ENCODE measurements at regions not wholly inside any gene's neighbourhood (a gene's known extent, or its start where the extent isn't known, plus 50 kb on each side); places are given as distances from the start of the nearest gene placed in this dataset.
A peak's percentile ranks its signal among the peaks of the same experiment; 100 is the strongest.
"Not testable (repeated sequence)": the region's sequence is repeated elsewhere in the genome, so short reads cannot be mapped to it uniquely, and the experiment has no call there.

DNA sequence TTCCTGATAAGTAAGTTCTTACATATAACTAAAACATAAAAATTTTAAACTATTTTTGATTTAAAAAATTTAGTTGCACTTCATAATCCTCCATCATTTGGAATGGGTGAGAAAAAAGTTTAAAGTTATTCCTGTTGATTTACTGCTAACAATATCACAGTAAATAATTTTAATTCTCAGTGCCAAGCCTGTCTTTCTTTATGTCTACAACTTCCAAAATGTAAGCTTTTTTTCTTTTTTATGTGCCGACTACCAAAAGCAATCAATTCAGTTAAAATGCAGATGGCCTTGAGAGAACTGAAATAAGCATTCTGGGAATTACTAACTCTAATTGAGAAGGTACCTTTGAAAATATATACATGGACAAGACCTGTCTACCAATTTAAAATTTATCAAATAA lies 1224.3 kb upstream of the B3GALT2 start:
- ChIA-PET POLR2A (no interaction called here), CTCF (no interaction called here)
- H3K4me3 ChIP-seq (ENCODE audit: low read depth, low read length) = no peak overlapping the region
- no peak for DNase-seq (ENCODE audit: low read depth, low spot score)
- TF ChIP-seq, protein P1, sequence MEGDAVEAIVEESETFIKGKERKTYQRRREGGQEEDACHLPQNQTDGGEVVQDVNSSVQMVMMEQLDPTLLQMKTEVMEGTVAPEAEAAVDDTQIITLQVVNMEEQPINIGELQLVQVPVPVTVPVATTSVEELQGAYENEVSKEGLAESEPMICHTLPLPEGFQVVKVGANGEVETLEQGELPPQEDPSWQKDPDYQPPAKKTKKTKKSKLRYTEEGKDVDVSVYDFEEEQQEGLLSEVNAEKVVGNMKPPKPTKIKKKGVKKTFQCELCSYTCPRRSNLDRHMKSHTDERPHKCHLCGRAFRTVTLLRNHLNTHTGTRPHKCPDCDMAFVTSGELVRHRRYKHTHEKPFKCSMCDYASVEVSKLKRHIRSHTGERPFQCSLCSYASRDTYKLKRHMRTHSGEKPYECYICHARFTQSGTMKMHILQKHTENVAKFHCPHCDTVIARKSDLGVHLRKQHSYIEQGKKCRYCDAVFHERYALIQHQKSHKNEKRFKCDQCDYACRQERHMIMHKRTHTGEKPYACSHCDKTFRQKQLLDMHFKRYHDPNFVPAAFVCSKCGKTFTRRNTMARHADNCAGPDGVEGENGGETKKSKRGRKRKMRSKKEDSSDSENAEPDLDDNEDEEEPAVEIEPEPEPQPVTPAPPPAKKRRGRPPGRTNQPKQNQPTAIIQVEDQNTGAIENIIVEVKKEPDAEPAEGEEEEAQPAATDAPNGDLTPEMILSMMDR (IDR thresholded peaks at IDR 0.05; ENCODE audit: insufficient read depth, low read length, missing control alignments) = no peak

DNA sequence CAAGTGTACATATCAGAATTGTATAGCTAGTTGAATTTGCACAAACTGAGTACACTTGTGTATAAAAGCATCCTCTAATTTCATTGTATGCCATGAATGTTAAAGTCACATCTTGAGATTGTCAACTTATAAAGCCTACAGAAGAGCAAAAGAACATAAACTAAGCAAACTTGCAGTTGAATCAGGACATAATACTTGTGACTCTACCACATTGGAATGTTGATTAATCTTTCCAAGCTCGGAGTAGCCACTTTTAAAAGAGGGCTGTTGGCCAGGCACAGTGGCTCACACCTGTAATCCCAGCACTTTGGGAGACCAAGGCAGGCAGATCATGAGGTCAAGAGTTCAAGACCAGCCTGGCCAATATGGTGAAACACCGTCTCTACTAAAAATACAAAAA lies 1220.8 kb upstream of the B3GALT2 start:
- DNase-seq (ENCODE audit: low read depth, low spot score) = peak; percentile 7
- CTCF ChIA-PET; POLR2A ChIA-PET; H3K4me3 ChIP-seq (ENCODE audit: low read depth, low read length): not testable (repeated sequence)

DNA sequence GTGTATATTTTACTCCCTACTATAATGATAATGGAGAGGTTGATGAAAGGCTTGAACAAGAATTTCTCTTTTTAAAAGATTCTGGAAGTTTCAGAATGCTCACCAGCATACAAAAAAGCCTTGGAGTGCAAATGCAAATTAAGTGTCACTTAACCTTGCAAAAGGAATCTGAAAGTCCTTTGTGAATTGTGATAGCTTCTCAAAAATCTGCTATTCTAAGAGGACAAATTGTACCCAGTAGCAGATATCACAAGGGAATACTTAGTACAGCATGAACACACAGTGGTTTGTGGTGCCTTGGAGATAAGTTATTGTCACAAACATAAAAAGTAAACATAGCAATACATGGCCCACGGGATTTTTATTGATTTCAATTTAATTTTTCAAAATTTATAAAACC lies 1208.3 kb upstream of the B3GALT2 start:
- ChIA-PET POLR2A (no interaction called here), CTCF (no interaction called here)
- TF ChIP-seq, protein P1 (IDR thresholded peaks at IDR 0.05; ENCODE audit: insufficient read depth, low read length, missing control alignments) = no peak
- no peak overlapping the region for H3K4me3 ChIP-seq (ENCODE audit: low read depth, low read length)
- no peak for DNase-seq (ENCODE audit: low read depth, low spot score)

DNA sequence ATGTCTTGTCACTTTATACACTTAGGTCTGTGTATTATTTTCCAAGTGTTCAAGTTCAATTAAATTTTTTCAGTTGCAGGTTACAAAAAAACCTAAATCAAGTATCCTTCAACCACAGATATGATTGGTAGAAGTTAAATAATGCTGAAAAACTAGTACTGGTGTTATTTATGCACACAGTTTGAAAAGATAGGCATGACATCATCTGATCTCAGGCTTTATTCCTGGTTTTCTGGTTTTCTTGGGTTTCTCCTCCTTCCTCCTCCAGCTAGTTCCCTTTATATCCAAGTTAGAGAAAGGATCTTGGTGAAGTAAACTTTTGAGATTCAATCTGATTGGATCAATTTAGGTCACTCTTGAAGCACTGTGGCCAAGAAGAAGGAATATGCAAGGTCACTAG lies 1201.1 kb upstream of the B3GALT2 start:
- ChIA-PET POLR2A (no interaction called here), CTCF (no interaction called here)
- no peak for DNase-seq (ENCODE audit: low read depth, low spot score)
- TF ChIP-seq, protein P1 (IDR thresholded peaks at IDR 0.05; ENCODE audit: insufficient read depth, low read length, missing control alignments) = no peak
- no peak overlapping the region for H3K4me3 ChIP-seq (ENCODE audit: low read depth, low read length)

DNA sequence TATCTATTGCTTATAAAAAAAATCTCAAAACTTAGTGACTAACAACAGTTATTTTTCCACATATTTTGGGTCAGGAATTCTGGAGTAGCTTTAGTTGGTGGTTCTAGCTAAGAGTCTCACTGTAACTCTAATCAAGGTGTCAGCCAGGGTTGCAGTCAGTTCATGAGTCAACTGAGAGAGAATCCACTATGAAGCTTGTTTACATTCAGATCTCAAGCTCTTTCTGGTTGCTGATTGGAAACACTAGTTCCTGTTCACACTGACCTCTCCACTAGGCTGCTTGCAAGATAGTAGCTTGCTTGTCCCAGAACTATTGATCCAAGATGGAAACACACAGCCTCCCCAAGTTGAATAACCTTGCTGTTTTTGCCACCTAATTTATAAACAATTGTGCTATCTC lies 1192.1 kb upstream of the B3GALT2 start:
- no peak for DNase-seq (ENCODE audit: low read depth, low spot score)
- TF ChIP-seq, protein P1 (IDR thresholded peaks at IDR 0.05; ENCODE audit: insufficient read depth, low read length, missing control alignments) = no peak
- POLR2A ChIA-PET = no interaction called here
- CTCF ChIA-PET = interaction anchor here (0.6 kb wide), 1 partner anchor 378 kb away, joined by 4 read pairs; no protein-coding TSS in a partner anchor
- H3K4me3 ChIP-seq (ENCODE audit: low read depth, low read length) = no peak overlapping the region

DNA sequence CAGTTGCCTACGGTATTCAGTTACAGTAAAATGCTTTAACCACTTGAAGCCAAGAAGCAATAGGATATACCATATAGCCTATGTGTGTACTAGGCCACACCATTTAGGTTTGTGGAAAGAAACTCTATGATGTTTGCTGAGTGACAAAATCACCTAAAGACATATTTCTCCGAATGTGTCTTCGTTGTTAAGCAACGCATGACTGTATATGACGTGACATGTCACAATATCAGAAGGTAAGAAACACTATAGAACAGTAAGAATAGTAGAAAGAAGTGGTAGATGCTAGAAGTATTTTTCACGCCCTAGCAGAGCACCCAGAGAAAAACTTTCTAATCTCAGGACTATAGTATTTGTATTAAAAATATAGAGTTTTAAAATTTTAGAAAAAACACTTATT lies 1188.2 kb upstream of the B3GALT2 start:
- H3K4me3 ChIP-seq (ENCODE audit: low read depth, low read length) = no peak overlapping the region
- CTCF ChIA-PET = no interaction called here
- POLR2A ChIA-PET = no interaction called here
- TF ChIP-seq, protein P1 (IDR thresholded peaks at IDR 0.05; ENCODE audit: insufficient read depth, low read length, missing control alignments) = no peak
- DNase-seq (ENCODE audit: low read depth, low spot score) = no peak

DNA sequence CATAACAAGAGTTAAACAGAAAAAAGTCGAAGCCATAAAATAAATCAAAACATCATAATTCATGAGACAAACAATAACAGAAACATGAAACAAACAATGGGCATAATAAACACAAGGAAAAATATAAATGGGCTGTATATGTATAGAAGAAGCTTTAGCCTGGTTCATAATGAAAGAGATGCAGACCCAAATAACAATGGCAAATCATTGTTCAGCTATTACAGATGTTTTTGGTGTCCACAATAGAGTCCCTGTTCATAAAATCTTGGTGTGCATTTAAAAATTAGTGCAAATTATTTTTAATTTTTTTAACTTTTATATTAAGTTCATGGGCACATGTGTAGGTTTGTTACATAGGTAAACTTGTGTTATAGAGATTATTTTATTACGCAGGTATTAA lies 1185.9 kb upstream of the B3GALT2 start:
- DNase-seq (ENCODE audit: low read depth, low spot score) = no peak
- POLR2A ChIA-PET = no interaction called here
- TF ChIP-seq, protein P1 (IDR thresholded peaks at IDR 0.05; ENCODE audit: insufficient read depth, low read length, missing control alignments) = no peak
- H3K4me3 ChIP-seq (ENCODE audit: low read depth, low read length) = no peak overlapping the region
- CTCF ChIA-PET = no interaction called here

All from AG04449 (cell line).